Muscle of arm (tissue), 1 donor: ENCODE measurements at regions not wholly inside any gene's neighbourhood (a gene's known extent, or its start where the extent isn't known, plus 50 kb on each side); places are given as distances from the start of the nearest gene placed in this dataset.
"Not testable (repeated sequence)": the region's sequence is repeated elsewhere in the genome, so short reads cannot be mapped to it uniquely, and the experiment has no call there.

Experiments used
- DNase-seq: peaks from one replicate; pipeline ENCODE4 v3.0.0-alpha.2; 2013

DNA sequence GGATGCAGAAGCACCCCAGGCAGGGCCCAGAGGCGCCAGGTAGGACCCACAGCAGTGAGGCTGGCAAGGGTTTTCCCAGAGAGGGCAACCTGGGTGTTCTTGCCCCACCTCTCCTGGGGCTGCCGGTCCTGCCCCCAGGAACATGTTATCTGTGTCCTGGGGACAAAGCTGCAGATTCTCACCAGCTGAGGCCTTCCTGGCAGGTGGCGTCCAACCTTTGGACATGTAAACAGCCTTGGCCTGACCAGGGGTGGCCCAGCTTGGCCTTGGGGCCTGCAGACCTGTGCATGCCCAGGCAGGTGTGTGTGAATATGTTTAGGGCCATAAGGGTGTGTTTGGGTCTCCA is 101.8 kb upstream of the LARP1 start:
- no peak for DNase-seq

DNA sequence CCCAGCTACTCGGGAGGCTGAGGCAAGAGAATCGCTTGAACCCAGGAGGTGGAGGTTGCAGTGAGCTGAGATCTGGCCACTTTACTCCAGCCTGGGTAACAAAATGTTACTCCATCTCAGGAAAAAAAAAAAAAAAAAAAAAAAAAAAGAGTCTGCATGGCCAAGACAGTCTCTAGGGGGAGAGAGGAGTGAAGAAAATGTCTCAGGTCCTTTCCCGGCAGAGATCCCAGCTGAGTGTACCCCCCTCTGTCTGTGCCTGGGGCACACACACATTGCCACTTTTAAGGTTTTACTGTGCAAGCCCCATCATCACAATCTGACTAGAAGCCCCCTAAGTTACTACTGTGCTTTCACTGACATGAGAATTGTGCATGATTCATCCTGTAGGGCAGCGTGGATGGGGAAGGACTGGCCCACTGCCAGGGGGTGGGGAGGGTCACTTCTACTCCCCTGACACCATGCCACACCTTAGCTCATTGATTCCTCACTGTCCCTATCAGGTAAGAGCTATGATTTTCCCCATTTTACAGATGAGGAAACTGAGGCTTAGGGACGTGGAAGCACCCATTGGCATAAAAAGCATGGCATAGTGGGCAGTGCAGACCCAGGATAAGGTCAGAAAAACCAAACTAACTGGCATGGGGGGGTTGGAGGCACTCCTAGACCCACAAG is 102.3 kb upstream of the LARP1 start:
- DNase-seq = no peak

DNA sequence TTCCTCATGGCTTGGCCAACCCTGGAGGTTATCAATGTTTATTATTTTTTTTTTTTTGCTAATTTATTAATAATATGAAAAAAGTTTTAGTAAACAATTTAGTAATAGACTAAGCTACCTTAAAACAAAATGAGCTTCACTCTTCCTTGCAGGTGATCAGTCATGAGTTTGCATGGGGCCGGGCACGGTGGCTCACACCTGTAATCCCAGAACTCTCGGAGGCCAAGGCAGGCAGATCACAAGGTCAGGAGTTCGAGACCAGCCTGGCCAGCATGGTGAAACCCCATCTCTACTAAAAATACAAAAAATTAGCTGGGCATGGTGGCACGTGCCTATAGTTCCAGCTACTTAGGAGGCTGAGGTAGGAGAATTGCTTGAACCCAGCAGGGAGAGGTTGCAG is 103.4 kb upstream of the LARP1 start:
- not testable (repeated sequence) for DNase-seq

DNA sequence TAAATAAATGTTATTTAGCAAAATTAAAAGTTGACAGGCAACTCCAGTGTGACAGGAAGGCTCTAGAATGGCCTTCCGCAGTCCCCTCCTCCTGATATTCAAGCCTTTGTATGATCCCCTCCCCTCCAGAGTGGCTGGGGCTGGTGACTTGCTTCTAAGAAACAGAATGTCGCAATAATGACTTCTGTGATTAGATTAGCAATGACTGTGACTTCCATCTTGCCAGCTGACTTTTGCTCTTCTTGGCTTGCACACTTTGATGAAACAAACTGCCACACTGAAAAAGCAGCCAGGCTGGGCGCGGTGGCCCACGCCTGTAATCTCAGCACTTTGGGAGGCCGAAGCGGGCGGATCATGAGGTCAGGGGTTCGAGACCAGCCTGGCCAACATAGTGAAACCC is 106.5 kb upstream of the LARP1 start:
- DNase-seq = no peak

DNA sequence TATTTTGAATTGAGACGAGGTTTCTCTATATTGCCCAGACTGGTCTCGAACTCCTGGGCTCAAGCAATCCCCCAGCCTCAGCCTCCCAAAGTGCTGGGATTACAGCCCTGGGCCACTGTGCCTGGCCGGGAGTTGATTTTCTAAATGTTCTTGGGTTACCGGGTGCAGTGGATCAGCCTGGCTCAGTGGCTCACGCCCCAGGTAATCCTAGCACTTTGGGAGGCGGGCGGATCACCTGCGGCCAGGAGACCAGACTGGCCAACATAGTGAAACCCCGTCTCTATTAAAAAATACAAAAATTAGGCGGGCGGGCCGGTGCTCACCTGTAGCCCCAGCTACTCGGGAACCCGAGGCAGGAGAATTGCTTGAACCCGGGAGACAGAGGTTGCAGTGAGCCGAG is 106.9 kb upstream of the LARP1 start:
- no peak for DNase-seq

DNA sequence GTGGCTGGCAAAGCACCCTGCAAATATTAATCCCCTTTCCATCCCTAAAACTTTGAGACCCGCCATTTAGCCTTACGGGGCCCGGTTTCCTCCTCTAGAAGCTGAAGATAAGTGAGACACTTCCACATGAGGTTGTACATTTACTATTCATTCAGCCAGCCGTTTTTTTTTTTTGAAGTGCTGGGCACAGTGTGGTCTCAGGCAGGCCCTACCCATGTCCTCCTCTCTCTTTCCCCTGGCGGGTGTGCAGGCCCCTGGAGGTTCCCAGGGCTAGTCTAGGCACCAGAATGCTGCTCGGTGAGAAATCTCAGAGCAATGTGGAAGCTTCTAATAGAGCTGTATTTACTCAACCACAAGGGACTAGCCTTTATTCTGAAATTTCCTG is 107.4 kb upstream of the LARP1 start:
- no peak for DNase-seq

DNA sequence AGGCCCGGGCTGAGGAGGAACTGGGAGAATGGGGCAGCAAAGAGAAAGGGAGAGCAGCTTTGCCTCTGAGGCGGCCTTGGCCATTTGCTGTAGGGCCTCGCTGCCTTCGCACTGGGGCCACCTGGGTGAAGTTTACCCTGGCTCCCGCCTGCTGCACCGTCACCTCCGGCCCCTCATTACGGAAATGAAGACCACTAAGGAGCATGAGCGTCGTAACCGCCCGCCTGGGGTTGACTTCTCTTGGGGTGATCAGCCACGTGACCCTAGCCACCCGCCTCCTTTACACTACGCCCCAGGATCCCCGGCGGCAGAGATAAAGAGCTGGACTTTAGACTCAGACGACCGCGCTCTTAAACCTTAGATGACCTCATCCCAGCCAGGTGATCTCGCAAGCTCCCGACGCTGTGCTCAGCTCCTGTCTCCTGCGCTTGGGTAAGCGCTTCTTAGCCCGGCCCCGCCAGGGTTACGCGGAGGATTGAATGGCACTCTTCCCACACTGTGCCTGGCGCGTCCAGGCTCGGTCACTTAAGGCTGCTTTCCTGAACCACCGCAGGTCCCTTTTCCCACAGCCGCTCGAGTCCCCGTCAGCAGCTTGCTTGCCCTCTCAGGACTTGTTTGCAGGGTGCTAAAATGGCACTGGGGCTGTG is 107.9 kb upstream of the LARP1 start:
- no peak for DNase-seq

DNA sequence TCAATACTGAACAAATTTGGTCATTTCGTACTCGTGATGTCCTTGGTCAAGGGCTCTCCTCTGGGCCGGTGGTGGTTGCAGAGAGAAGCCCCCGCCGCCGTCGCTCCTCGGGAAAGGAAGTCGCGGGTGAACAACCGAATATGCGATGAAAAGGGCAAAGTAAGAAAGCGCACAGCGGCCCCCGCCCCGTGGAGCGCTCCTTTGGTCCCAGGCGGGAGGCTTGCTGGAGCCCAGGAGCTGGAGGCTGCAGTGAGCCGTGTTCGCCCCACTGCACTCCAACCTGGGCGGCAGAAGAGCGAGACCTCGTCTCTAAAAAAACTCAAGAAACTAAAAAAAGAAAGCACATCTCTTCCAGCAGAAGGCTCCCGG is 108.4 kb upstream of the LARP1 start:
- DNase-seq = no peak

DNA sequence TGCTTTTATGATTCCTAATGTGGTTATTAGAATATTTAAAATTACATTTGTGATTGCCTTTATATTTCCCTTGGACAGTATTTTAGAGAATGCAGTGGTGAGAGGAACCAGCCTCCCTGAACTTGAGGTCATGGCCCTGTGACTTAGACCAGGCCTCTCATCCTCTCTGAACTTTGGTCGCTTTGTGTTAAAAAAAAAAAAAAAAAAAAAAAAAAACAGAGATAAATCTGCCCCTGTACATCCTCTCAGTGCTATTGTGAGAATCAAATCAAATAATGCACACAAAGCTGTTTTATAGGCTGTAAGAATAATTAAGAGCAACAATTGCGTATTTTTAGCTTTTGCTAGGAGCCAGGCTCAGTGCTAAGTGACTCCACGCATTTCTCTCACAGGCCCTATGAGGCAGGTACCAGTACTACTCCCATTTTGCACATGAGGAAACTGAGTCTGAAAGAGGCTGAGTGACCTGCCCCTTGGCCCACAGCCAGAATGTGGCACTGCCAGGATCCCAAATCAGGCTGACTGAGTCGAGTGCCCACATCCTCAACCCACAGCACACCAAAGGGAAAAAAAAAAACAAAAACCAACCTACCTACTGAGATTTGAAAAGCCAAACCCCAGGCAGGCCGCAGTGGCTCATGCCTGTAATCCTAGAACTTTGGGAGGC is 110.3 kb upstream of the LARP1 start:
- DNase-seq = no peak

DNA sequence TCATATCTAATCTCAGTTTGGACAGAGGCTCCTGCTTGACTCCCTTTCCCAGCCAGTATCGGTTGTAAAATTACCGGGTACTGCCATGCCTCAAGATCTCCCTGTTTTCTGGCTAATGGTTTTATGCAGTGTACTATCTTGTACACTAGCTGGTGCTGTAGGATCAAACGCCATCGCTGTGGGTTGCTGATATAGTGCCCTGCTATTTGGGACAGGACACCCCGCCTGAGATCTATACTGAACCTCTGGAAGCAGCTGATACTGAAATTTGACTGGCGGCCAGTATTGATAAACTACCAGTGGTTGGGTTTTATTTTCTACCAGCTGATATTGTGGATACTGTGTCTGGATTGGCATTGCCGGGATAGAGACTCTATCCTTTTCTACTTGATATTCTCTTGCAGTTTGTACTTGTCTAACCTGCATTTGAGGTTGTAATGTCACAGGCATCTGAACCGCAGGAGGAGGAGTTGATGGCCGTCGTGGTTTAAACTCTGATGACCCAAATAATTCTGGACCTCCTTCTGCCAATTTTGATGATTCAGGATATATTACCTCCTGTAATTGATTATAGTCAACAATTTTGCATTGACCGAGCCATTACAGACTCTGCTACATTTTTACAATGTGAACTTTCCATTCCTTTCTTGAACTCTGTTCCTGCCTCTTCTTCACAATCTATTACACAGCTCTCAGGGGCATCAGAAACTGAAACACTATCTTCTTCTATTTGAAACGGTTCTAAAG is 112.5 kb upstream of the LARP1 start:
- DNase-seq = no peak

DNA sequence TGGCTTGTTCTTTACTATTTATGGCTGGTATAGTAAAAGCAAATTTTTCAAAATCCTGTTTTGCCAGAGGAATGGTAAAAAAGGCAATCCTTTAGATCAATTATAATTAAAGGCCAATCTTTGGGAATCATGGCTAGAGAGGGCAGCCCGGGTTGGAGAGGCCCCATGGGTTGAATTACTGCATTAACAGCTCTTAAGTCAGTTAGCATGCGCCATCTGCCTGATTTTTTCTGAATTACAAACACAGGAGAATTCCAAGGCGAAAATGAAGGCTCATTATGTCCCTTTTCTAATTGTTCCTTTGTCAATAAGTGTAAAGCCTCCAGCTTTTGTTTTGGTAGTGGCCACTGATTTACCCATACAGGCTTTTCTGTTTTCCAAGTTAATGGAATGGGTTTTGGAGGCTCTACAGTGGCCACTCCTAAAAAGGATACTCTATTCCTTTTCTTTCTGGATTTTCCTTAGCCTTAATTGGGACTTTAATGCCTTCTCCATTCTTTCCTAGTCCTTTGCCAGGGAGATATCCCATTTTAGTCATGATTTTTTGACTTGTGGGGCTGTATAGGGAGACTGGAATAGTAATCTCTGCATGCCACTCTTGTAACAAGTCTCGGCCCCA is 114.9 kb upstream of the LARP1 start:
- DNase-seq = not testable (repeated sequence)

DNA sequence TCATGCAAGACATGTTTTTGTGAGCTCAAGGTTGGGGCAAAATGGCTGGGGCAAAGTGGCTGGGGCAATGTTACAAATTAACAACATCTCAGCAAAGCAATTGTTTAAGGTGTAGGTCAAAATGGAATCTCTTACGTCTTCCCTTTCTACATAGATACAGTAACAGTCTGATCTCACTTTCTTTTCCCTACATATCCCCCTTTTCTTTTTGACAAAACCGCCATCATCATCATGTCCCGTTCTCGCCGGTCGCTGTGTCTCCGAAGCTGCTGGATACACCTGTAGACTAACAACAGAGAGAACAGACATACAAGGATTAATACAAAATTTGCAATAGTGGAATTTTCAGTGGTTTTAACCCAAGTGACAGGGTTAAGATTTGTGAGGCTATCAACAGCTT is 118.4 kb upstream of the LARP1 start:
- not testable (repeated sequence) for DNase-seq

DNA sequence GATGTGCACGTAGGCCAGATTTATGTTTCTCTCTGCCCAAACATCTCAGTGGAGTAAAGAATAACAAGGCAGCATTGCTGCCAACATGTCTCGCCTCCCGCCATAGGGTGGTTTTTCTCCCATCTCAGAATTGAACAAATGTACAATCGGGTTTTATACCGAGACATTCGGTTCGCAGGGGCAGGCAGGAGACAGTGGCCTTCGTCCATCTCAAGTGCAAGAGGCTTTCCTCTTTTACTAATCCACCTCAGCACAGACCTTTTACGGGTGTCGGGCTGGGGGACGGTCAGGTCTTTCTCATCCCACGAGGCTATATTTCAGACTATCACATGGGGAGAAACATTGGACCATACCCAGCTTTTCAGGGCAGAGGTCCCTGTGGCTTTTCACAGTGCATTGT is 118.9 kb upstream of the LARP1 start:
- not testable (repeated sequence) for DNase-seq

DNA sequence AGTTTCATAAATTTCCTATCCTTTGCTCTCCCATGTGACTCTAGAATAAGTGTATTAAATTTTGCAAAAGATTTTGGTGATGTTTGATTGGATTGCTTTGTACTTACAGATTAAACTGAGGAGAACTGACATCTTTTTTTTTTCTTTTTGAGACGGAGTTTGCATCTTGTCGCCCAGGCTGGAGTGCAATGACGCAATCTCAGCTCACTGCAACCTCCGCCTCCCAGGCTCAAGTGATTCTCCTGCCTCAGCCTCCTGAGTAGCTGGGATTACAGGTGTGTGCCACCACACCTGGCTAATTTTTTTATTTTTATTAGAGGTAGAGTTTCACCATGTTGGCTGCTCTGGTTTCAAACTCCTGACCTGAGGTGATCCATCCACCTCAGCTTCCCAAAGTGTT is 121.4 kb upstream of the LARP1 start:
- not testable (repeated sequence) for DNase-seq

DNA sequence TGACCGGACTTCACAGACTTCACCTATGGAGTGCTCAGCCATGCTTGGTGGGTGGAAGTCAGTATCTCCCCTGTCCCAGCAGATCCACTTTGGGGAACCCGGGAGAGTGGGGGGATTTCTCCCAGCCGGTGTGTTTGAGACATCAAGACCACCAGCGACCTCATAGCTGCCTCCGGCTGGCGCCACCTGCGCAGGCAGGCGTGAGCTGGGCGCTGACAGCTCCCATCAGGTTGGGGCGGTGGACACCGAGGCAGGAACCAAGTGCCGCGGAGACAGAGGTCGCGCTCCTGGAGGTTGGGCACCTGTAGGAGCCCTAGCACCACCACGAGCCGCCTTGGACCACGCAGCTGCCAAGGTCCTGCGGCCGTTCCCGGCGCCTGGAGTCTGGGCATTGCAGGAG is 124.0 kb upstream of the LARP1 start:
- no peak for DNase-seq

DNA sequence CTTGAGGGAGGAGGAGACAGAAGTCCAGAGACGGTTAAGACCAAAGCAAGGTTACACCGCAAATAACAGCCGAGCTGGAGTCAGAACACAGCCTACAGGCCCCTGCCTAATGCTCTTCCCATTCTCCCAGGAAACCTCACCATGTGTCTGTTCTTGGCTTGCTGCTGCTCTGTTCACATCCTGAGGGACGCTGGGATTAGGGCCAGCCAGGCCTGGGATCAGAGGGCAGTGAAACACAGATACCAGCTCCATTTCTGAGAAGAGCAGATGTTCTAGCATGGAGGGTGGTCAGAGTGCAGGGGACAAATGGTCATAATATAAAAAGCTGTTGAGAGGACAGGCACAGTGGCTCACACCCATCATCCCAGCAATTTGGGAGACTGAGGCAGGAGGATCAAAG is 124.8 kb upstream of the LARP1 start:
- no peak for DNase-seq

DNA sequence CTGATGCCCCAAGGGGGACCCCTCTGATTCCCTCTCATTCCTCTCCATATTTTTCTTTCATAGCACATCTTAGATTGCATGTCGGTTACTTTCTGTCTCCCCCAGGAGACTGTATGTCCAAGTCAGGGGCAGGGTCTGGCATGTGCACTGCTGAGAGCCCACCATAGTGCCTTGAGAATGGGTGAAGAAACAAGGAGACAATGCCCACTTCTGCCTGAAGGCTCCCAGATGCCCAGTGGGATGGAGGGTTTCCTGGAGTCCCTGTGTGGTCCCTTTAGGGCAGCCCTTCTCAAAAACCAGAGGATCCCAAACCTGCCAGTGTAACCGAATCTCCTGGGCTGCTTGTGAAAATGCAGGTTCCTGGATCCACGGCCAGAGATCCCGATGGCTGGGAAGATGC is 126.5 kb upstream of the LARP1 start:
- no peak for DNase-seq

DNA sequence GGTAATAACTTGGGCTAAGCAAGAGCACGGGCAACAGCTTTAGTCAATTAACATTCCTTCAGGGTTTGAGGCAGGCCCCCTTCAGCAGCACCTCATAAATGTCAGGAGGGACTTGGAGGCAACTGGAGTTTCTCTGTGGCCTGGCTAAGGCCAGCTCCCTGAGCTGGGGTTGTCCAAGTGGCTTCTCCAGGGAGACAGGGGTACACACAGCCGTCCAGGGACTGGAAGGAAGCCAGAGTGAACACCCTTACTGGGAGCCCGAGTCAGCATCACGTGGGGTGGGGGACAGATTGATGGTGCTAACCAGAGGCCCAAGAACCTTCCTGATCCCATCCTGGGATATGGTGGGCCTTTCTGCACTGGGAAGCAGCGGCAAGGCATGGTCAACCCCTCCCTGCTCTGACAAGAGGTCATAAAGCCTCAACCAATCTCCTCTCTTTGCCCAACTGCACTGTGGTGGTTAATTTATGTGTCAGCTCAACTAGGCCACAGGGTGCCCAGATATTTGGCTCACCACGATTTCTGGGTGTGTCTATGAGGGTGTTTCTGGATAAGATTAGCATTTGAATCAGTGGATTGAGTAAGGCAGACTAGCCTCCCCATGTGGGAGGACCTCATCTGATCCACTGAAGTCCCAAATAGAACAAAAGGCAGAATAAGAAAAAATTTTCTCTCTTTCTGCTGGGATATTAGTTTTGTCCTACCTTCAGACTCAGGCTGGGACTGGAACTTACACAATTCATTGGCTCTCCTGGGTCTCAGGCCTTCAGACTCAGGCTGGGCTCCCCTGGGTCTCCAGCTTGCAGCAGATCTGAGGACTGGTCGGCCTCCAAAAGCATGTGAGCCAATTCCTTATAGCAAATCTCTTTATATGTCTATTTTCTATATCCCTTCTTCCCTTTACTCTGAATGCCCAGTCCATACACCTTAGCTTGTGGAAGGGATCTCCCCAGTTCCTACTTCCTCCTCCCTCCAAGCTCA is 127.2 kb upstream of the LARP1 start:
- DNase-seq = no peak

DNA sequence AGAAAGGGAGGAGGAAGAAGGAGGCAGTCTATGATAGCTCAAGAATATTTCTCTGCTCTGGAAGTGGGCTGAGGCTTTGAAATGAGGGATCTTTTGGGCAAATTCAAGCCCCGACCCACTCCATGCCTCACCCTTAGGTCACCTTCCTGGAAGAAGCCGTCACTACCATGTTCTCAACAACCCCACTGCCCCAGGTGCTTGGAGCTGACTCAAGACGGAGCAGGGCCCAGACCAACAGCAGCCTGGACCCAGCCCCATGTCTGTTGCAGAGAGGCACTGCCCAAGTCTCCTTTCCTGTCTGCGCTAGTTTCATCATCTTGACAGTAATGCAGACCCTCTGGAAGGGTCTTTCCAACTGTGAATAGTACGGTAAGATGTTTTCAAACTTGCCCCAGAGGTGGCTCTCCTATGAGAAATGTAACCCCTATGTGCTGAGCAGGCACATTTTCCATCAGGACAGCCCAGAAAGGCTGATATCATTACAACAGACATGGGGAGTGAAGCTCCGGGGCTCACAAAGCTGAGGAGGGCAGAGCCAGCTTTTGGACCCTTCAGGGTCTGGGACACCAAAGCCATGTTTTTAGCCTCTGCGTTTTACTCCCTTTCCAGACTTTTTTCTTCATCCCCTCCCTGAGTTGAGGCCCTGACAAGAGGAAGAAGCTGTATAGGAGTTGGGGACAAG is 128.2 kb upstream of the LARP1 start:
- no peak for DNase-seq

DNA sequence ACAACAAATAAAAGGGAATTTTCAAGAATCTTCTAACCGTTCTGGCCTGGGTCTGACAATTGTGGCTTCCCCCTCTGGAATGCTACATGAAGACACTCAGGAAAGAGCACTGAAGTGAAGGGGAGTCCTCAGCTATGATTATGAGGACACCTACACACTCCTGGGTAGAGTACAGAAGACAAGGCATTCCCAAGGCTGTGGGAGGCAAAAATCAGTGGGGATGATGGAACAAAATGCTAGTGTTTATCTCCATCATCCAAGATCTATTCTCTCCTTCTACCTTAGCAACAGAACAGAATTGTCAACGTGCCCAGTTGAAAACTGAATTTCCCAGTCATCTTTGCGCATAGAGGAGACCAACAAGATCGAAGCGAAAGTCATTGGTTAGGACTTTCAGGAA is 130.1 kb upstream of the LARP1 start:
- DNase-seq = no peak

DNA sequence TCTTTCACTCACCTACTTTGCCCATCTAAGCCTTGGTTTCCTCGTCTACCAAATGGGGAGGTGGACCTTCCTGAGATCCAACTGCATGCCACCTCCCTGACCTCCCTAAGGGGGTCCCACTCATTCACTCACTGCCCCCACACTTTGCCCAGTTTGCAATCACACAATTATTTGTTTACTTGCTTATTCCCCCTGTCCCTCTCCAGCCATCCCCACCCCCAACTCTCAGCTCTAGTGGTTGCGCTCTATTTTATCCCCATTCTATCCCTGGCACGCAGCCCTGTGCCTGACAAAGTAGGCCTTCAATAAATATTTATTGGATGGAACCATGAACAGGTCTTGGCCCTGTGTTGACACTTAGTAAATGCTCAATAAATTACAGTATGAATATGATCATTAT is 130.8 kb upstream of the LARP1 start:
- DNase-seq = no peak
